DMS79 (cell line): ENCODE measurements at regions not wholly inside any gene's neighbourhood (a gene's known extent, or its start where the extent isn't known, plus 50 kb on each side); places are given as distances from the start of the nearest gene placed in this dataset.
"Not testable (repeated sequence)": the region's sequence is repeated elsewhere in the genome, so short reads cannot be mapped to it uniquely, and the experiment has no call there.

Source experiments
- DNase-seq: peaks from one replicate; lab custom pipeline; 2025; lab: John Stamatoyannopoulos, UW

DNA sequence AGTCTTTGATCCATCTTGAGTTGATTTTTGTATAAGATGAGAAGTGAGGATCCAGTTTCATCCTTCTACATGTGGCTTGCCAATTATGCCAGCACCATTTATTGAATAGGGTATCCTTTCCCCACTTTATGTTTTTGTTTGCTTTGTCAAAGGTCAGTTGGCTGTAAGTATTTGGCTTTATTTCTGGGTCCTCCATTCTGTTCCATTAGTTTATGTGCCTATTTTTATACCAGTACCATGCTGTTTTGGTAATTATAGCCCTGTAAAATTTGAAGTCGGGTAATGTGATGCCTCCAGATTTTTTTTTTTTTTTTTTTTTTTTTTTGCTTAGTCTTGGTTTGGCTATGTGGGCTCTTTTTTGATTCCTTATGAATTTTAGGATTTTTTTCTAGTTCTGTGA lies 203.0 kb upstream of the IRX5 start:
- DNase-seq: not testable (repeated sequence)

DNA sequence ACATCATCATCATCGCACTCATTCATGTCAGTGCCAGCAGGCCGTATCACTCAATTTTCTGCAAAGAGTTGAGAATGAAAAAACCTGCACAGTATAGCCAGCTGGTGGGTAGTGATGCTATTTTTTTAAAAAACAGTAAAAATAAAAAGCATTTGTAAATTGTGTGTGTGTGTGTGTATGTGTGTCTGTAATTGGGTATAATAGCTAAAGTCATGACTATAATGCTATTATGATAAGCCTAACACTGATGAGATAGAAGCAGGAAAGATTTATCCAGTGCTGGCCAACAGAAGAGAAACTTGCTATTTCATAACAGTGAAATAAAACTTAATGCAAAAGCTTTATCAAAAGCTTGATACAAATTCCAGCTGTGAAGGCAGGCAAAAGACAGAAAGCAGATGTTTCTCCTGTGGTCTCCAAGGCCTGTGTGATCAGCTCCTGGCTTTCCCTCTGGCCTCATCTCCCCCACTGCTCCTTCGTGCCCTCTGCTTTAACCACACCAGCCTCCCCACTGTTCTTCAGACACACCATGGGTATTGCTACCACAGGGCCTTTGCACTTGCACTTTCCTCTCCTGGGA lies 206.2 kb upstream of the IRX5 start:
- no peak for DNase-seq

- DNase-seq: no peak
These were observed 208.4 kb upstream of the IRX5 start for GRCh38 chr16:54722210-54722676.

GRCh38 chr16:54720259-54720658 lies 210.4 kb upstream of the IRX5 start:
- no peak for DNase-seq

DNA sequence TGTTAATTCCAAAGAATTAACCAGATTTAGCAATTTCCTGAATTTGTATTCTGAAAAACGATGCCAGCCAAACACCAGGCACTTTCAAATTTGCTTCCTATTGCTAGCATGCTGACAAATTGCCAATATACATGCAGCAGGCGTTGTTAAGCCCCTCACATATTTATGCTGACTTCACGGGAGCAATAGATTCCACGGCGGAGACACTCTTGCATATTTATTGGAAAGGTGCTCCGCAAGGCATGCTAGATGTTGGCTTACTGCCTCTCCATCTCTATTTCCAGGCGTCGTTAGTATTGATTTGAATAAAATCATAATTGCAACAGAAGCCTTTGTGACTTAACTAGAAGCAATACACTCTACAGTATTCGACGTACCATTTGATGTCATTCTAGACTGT lies 211.0 kb upstream of the IRX5 start:
- no peak for DNase-seq

DNA sequence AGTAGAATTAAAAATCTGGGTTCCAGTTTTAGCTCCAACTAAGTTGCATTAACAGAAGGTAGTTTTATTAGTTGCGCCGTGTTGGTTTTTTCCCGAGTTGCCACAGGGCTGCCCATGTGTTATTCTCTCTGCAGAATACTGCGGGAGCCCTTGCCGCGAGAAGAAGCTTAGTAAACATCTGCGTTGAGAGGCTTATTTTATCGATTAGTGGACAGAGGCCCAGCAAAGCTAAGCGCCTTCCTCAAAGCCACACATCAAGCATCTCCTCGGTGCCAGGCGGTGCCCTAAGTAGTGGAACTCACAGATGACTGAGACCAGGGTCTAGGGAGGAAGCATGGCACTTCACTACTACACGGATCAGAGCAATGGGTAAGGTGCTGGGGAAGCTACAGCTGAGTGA lies 212.3 kb upstream of the IRX5 start:
- no peak for DNase-seq

GRCh38 chr16:54715011-54715410 lies 215.7 kb upstream of the IRX5 start:
- DNase-seq: no peak

- DNase-seq: no peak
These were observed 217.8 kb upstream of the IRX5 start for GRCh38 chr16:54712866-54713265.

GRCh38 chr16:54707813-54708212 lies 222.9 kb upstream of the IRX5 start:
- no peak for DNase-seq

- DNase-seq: no peak
These were observed 224.3 kb upstream of the IRX5 start for GRCh38 chr16:54706406-54706805.

- DNase-seq: no peak
These were observed 227.3 kb upstream of the IRX5 start for GRCh38 chr16:54703339-54703738.

GRCh38 chr16:54699656-54700055 lies 231.0 kb upstream of the IRX5 start:
- DNase-seq: no peak

GRCh38 chr16:54697677-54698076 lies 233.0 kb upstream of the IRX5 start:
- DNase-seq: no peak

- DNase-seq: no peak
These were observed 233.7 kb upstream of the IRX5 start for GRCh38 chr16:54696970-54697369.

DNA sequence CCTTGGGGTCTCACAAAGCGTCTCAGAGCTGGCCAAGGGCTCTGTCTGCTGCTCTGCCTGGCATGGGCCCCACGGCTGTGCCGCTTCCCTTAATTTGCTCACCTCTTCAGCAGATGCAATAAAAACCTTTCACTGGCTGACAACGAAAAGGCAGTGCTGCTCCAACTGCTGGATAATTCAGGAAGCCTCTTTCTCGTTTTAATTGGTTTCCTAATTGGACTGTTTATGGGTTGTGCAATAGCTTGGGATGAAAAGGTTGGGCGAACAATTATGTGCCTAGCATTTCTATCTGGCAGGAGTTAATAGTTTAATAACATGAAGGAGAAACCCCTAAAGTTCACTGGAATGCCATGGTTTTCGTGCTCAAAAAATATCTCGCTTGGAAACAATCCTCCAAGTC lies 234.1 kb upstream of the IRX5 start:
- DNase-seq: no peak

DNA sequence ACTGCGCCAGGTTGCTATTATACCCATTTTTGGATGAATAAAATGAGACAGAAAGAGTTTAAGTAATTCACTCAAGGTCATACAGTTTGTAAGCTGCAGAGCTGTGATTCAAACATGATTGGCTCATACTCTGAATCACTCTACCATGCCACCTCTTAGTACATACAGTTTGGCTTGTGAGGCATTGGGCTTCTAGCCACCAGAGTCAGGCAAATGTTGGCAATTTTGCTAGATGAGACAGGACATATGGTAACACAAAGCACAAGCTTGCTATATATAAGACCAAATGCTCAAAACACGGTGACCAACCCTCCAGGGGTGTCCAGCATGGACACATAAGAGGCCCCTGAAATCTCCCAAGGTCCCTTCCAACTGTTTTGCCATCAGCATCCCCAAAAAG lies 236.0 kb upstream of the IRX5 start:
- no peak for DNase-seq

- DNase-seq: no peak
These were observed 236.8 kb upstream of the IRX5 start for GRCh38 chr16:54693864-54694263.

DNA sequence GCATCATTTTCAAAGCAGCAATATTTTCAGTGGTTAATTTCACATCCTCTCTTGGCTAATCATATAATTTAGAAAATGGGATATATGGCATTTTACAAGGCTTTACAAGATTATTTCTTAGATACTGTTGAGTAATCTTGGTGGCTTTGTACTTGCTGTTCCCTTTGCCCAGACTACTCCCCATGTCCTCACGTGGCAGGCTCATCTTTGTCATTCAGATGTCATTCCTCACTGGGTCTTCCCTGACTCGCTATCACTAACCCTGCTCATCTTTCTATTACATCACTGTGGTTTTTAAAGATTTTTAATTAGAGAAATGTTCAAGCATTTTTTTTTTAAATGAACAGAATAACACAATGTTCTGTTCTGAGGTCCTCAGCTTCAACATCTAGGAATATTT lies 240.0 kb upstream of the IRX5 start:
- no peak for DNase-seq

- no peak for DNase-seq
These were observed 240.4 kb upstream of the IRX5 start for GRCh38 chr16:54690306-54690705.

- DNase-seq: no peak
These were observed 241.4 kb upstream of the IRX5 start for GRCh38 chr16:54689072-54689865.

DNA sequence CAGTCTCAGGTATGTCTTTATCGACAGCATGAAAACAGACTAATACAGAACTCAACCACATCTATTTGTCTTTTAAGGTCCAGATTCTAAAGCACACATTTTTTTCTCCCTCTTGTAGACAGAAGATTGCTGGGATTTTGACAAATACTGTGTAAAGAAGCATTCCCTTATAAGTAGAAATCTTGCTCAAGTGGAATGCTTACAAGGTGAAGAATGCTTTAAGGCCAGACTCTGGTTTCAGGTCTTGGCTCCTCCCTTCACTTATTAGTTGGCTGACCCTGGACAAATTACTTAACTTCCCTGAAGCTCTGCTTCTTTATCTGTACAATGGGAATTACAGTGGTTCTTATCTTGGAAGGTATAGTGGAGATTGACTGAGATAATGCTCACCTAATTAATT lies 242.3 kb upstream of the IRX5 start:
- no peak for DNase-seq

GRCh38 chr16:54687043-54687899 lies 243.4 kb upstream of the IRX5 start:
- DNase-seq: peak; percentile 43

DNA sequence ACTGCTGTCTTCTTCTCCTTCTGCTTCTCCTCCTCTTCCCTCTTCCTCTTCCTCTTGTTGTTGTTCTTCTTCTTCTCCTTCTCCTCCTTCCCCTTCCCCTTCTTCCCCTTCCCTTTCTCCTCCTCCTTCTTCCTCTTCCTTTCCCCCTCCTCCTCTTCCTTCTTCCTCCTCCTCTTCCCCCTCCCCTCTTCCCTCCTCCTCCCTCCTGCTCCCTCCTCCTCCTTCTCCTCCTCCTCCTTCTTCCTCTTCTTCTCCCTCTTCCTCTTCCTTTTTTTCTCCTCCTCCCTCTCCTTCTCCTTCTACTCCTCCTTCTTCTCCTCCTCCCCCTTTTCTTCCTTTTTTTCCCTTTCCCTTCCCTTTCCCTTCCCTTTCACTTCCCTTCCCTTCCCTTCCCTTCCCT lies 245.0 kb upstream of the IRX5 start:
- DNase-seq: no peak
